OCI-LY3 (cell line): ENCODE measurements at regions not wholly inside any gene's neighbourhood (a gene's known extent, or its start where the extent isn't known, plus 50 kb on each side); places are given as distances from the start of the nearest gene placed in this dataset.

Experiments used
- H2AFZ ChIP-seq: fragments of 200-600, 300-600 bp; shearing (Covaris generic); 2 replicates; pipeline ENCODE4 v1.6.0; 2014; ENCODE audit warnings: antibody characterized with exemption, low read depth, low read length
- H3K27ac ChIP-seq: fragments of 200-600, 300-600 bp; sonication (generic); 2 replicates; pipeline ENCODE4 v1.5.1; 2014; ENCODE audit warnings: mild to moderate bottlenecking, low read length, moderate library complexity, mixed read lengths
- H3K27me3 ChIP-seq: fragments of 200-600, 300-600 bp; sonication (generic); 2 replicates; pipeline ENCODE4 v1.6.1; 2014; ENCODE audit warnings: low read depth, low read length, mixed read lengths
- H3K36me3 ChIP-seq: fragments of 200-600, 300-600 bp; sonication (generic); replicated peaks from 2 replicates; pipeline ENCODE3; 2014; ENCODE audit warnings: low read depth, low read length, mixed read lengths
- H3K4me1 ChIP-seq: fragments of 300-600, 200-600 bp; sonication (generic); 2 replicates; pipeline ENCODE4 v1.6.1; 2014; ENCODE audit warnings: low read length, mixed read lengths
- H3K4me2 ChIP-seq: fragments of 200-600, 300-600 bp; sonication (generic); 2 replicates; pipeline ENCODE4 v1.6.1; 2014; ENCODE audit warnings: low read length, mixed read lengths
- H3K4me3 ChIP-seq: fragments of 300-600, 200-600 bp; sonication (generic); 2 replicates; pipeline ENCODE4 v1.5.1; 2014; ENCODE audit warnings: antibody characterized with exemption, mild to moderate bottlenecking, low read length, moderate library complexity
- H3K79me2 ChIP-seq: fragments of 300-600, 200-600 bp; shearing (Covaris generic); 2 replicates; pipeline ENCODE4 v1.6.1; 2014; ENCODE audit warnings: mild to moderate bottlenecking, low read length, mixed read lengths
- H3K9ac ChIP-seq: fragments of 300-600, 200-600 bp; shearing (Covaris generic); 2 replicates; pipeline ENCODE4 v1.6.0; 2014; ENCODE audit warnings: mild to moderate bottlenecking, low read length, moderate library complexity
- H3K9me3 ChIP-seq: fragments of 200-600, 300-600 bp; shearing (Covaris generic); 2 replicates; pipeline ENCODE4 v1.6.1; 2014; ENCODE audit warnings: low read length, mixed read lengths; ENCODE audit not compliant: insufficient read depth
- H4K20me1 ChIP-seq: fragments of 200-600, 300-600 bp; sonication (generic); 2 replicates; pipeline ENCODE4 v1.6.1; 2016; ENCODE audit warnings: low read length, mixed read lengths; ENCODE audit not compliant: insufficient read depth
- EZH2phosphoT487 ChIP-seq: fragments of 200-600 bp; shearing (Covaris generic); IDR thresholded peaks from 2 replicates; pipeline ENCODE4 v1.6.1; 2018; ENCODE audit warnings: antibody characterized with exemption, mixed run types, low read depth
- TF ChIP-seq, protein P1 (sequence below): fragments of 200-600, 300-600 bp; sonication (generic); IDR thresholded peaks from 2 replicates; pipeline ENCODE4 v1.5.1; 2014; ENCODE audit warnings: antibody characterized with exemption, low read length, low read depth

DNA sequence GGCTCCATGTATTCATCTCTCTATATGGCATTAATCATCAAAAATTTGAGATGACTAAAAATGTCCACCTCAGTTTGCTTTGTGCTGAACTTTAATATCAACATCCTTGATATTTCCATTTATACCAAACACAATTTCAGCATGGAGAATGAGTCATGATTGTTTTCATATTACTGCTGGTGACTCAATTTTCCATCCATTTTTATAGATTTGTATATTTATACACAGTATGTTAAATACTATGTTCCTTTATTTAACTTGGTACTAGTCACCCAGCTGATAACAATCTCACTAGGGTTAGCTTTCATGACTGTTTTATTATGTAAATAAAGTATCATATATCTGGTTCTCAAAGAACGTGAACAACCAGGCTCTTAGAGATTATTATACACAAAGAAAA lies 1255.1 kb downstream of the SLITRK1 start:
- H3K4me1 ChIP-seq, result no peaks in the 10 kb centered on the region
- no peaks in the 10 kb centered on the region for H3K36me3 ChIP-seq
- TF ChIP-seq, protein P1, sequence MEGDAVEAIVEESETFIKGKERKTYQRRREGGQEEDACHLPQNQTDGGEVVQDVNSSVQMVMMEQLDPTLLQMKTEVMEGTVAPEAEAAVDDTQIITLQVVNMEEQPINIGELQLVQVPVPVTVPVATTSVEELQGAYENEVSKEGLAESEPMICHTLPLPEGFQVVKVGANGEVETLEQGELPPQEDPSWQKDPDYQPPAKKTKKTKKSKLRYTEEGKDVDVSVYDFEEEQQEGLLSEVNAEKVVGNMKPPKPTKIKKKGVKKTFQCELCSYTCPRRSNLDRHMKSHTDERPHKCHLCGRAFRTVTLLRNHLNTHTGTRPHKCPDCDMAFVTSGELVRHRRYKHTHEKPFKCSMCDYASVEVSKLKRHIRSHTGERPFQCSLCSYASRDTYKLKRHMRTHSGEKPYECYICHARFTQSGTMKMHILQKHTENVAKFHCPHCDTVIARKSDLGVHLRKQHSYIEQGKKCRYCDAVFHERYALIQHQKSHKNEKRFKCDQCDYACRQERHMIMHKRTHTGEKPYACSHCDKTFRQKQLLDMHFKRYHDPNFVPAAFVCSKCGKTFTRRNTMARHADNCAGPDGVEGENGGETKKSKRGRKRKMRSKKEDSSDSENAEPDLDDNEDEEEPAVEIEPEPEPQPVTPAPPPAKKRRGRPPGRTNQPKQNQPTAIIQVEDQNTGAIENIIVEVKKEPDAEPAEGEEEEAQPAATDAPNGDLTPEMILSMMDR, result no peak
- no peak for TF ChIP-seq EZH2phosphoT487
- H3K4me2 ChIP-seq, result no peak overlapping the region
- H3K27me3 ChIP-seq, result no peaks in the 10 kb centered on the region
- H3K27ac ChIP-seq, result no peak overlapping the region
- H3K9ac ChIP-seq, result no peak overlapping the region
- H2AFZ ChIP-seq, result no peak overlapping the region
- no peaks in the 10 kb centered on the region for H3K79me2 ChIP-seq
- no peaks in the 10 kb centered on the region for H4K20me1 ChIP-seq
- no peak overlapping the region for H3K4me3 ChIP-seq
- H3K9me3 ChIP-seq, result no peaks in the 10 kb centered on the region

DNA sequence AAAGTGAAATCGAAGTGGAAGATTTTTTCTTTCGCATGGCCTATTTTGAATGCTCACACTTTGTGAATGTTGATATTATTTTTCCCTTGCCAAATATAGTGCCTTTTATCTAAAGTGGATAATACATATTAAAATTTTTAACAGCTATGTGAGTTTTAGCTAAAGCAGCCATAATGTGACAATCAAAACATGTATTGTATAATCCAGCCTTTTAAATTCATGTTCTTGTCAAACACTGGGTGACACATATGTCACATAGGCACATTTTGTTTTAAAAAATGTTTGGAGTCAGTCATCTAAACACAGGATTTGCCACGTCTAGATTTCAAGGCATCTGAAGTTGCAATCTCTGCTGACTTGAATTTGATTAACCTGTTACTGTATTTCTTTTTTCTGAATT lies 1256.6 kb downstream of the SLITRK1 start:
- Histone ChIP-seq H4K20me1 (no peaks in the 10 kb centered on the region), H3K9ac (no peak overlapping the region), H3K27me3 (no peaks in the 10 kb centered on the region), H3K4me2 (no peak overlapping the region), H3K27ac (no peak overlapping the region), H3K36me3 (no peaks in the 10 kb centered on the region), H2AFZ (no peak overlapping the region), H3K4me1 (no peaks in the 10 kb centered on the region), H3K4me3 (no peak overlapping the region), H3K79me2 (no peaks in the 10 kb centered on the region), H3K9me3 (no peaks in the 10 kb centered on the region)
- no peak for TF ChIP-seq EZH2phosphoT487
- TF ChIP-seq, protein P1, result no peak

DNA sequence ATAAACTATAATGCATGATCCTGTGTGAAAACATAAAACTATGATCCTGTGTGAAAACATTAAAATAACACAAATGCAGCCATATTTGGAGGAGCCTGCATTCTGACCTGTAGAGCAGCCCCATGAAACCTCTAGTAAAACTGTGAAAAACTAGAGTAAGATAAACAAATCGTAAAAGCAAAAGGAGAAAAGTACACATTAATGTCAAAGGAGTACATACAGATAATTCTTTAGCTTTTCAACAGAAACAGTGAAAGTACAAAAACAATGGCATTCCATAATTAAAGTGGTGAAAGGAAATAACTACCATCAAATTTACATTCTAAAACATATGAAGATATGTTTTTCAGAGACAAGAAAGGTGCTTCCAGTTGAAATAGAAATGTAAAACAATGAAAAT lies 1267.2 kb downstream of the SLITRK1 start:
- Histone ChIP-seq H4K20me1 (no peaks in the 10 kb centered on the region), H3K27ac (no peak overlapping the region), H2AFZ (no peak overlapping the region), H3K79me2 (no peaks in the 10 kb centered on the region), H3K36me3 (no peaks in the 10 kb centered on the region), H3K4me3 (no peak overlapping the region), H3K9ac (no peak overlapping the region), H3K4me1 (no peaks in the 10 kb centered on the region), H3K27me3 (no peaks in the 10 kb centered on the region), H3K9me3 (no peaks in the 10 kb centered on the region), H3K4me2 (no peak overlapping the region)
- no peak for TF ChIP-seq EZH2phosphoT487
- TF ChIP-seq, protein P1, result no peak

DNA sequence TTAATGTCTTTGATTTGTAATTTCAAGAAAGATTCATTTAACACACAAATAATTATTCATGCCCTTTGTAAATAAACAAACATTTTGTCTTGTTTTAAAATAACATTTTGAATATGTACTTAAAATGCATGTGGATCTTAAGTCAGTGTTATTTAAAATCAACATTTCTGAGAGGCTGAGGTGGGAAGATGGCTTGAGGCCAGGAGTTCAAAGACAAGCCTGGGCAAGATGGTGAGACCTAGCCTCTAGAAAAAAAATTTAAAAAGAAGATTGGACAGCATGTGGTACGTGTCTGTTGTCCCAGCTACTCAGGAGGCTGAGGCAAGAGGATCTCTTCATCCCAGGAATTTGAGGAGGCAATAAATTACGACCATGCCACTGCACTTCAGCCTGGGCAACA lies 1268.2 kb downstream of the SLITRK1 start:
- H3K4me1 ChIP-seq, result no peaks in the 10 kb centered on the region
- no peak overlapping the region for H3K9ac ChIP-seq
- no peaks in the 10 kb centered on the region for H3K79me2 ChIP-seq
- no peaks in the 10 kb centered on the region for H3K36me3 ChIP-seq
- no peak overlapping the region for H3K27ac ChIP-seq
- no peaks in the 10 kb centered on the region for H4K20me1 ChIP-seq
- no peak overlapping the region for H2AFZ ChIP-seq
- H3K27me3 ChIP-seq, result no peaks in the 10 kb centered on the region
- H3K9me3 ChIP-seq, result no peaks in the 10 kb centered on the region
- no peak overlapping the region for H3K4me3 ChIP-seq
- TF ChIP-seq EZH2phosphoT487, result no peak
- TF ChIP-seq, protein P1, result no peak
- no peak overlapping the region for H3K4me2 ChIP-seq
